NCI-H524 treated with DMSO at 0.1 percent for 48 hours (cell line): ENCODE measurements at regions not wholly inside any gene's neighbourhood (a gene's known extent, or its start where the extent isn't known, plus 50 kb on each side); places are given as distances from the start of the nearest gene placed in this dataset.

Experiments
- DNase-seq: peaks from one replicate; lab custom pipeline; 2025; lab: John Stamatoyannopoulos, UW

GRCh38 chr9:129383561-129384490 is 205.8 kb upstream of the IER5L start:
- DNase-seq = no peak

GRCh38 chr9:129383019-129383560 is 205.0 kb upstream of the IER5L start:
- DNase-seq = no peak

GRCh38 chr9:129382281-129383018 is 204.4 kb upstream of the IER5L start:
- no peak for DNase-seq

- no peak for DNase-seq
Observed at GRCh38 chr9:129381481-129381957, 203.5 kb upstream of the IER5L start.

- no peak for DNase-seq
Observed at GRCh38 chr9:129380961-129381401, 202.9 kb upstream of the IER5L start.

GRCh38 chr9:129379886-129380285 is 201.8 kb upstream of the IER5L start:
- no peak for DNase-seq

GRCh38 chr9:129379181-129379836 is 201.2 kb upstream of the IER5L start:
- DNase-seq = no peak

GRCh38 chr9:129377931-129378661 is 200.0 kb upstream of the IER5L start:
- no peak for DNase-seq

GRCh38 chr9:129377181-129377580 is 199.1 kb upstream of the IER5L start:
- DNase-seq = no peak

- DNase-seq = no peak
Observed at GRCh38 chr9:129375845-129376244, 197.8 kb upstream of the IER5L start.

GRCh38 chr9:129374651-129375050 is 196.6 kb upstream of the IER5L start:
- DNase-seq = no peak

- DNase-seq = no peak
Observed at GRCh38 chr9:129374231-129374630, 196.2 kb upstream of the IER5L start.

GRCh38 chr9:129373361-129373760 is 195.3 kb upstream of the IER5L start:
- no peak for DNase-seq

GRCh38 chr9:129370770-129371169 is 192.7 kb upstream of the IER5L start:
- DNase-seq = no peak

- DNase-seq = no peak
Observed at GRCh38 chr9:129368444-129368978, 190.4 kb upstream of the IER5L start.

- DNase-seq = no peak
Observed at GRCh38 chr9:129367287-129367686, 189.2 kb upstream of the IER5L start.

GRCh38 chr9:129365196-129365595 is 187.1 kb upstream of the IER5L start:
- no peak for DNase-seq

- DNase-seq = no peak
Observed at GRCh38 chr9:129363216-129363873, 185.3 kb upstream of the IER5L start.

- no peak for DNase-seq
Observed at GRCh38 chr9:129362287-129363000, 184.4 kb upstream of the IER5L start.

- no peak for DNase-seq
Observed at GRCh38 chr9:129361196-129361595, 183.1 kb upstream of the IER5L start.
